ENCODE measurements at regions not wholly inside any gene's neighbourhood (a gene's known extent, or its start where the extent isn't known, plus 50 kb on each side); places are given as distances from the start of the nearest gene placed in this dataset.

GRCh38 chrX:17933856-17934255 is 72.8 kb upstream of the RAI2 start:
- Histone ChIP-seq H3K27me3 (ENCODE audit: control insufficient read depth, insufficient read depth, low read length) (no peaks in the 10 kb centered on the region), H2BK120ac (ENCODE audit: low read depth, low read length) (no peak overlapping the region), H3K9me3 (ENCODE audit: control insufficient read depth, insufficient read depth, low read length) (no peaks in the 10 kb centered on the region), H3K4ac (ENCODE audit: low read depth, low read length) (no peak overlapping the region), H3K36me3 (ENCODE audit: control insufficient read depth, insufficient read depth, low read length) (no peaks in the 10 kb centered on the region), H3K79me1 (ENCODE audit: low read depth in 1 of 2, low read length in 2 of 2) (no peaks in the 10 kb centered on the region), H3K9ac (ENCODE audit: low read depth, low read length) (no peak overlapping the region), H3K56ac (ENCODE audit: extremely low read depth, insufficient read depth, low read length) (no peak overlapping the region), H2BK5ac (ENCODE audit: low read depth, low read length, poor library complexity, severe bottlenecking) (no peak overlapping the region), H4K20me1 (ENCODE audit: insufficient read depth, low read length) (no peaks in the 10 kb centered on the region), H3K4me2 (ENCODE audit: low read depth, low read length) (no peak overlapping the region), H4K5ac (ENCODE audit: low read depth, low read length) (no peak overlapping the region), H3K14ac (replicated peaks; ENCODE audit: low read depth, low read length) (no peak overlapping the region), H2AK5ac (ENCODE audit: low read depth, low read length) (no peak overlapping the region), H2AFZ (replicated peaks; ENCODE audit: low read length, poor library complexity) (no peak overlapping the region), H2BK20ac (ENCODE audit: low read depth, low read length) (no peak overlapping the region), H3K4me3 (ENCODE audit: insufficient read depth, low read depth, low read length) (no peak overlapping the region), H2BK15ac (ENCODE audit: low read depth, low read length) (no peak overlapping the region), H3K27ac (ENCODE audit: insufficient read depth, low read length) (no peak overlapping the region), H4K91ac (ENCODE audit: insufficient read depth, low read depth, low read length) (no peak overlapping the region), H2AK9ac (replicated peaks; ENCODE audit: low read depth, low read length, poor library complexity) (no peak overlapping the region), H3K23ac (ENCODE audit: low read depth, low read length) (no peak overlapping the region), H3K18ac (ENCODE audit: low read depth, low read length) (no peak overlapping the region), H3K4me1 (ENCODE audit: control insufficient read depth, insufficient read depth, low read length) (no peaks in the 10 kb centered on the region), H3K9me1 (ENCODE audit: insufficient read depth, low read length) (no peaks in the 10 kb centered on the region), H4K8ac (ENCODE audit: low read depth in 2 of 2, low read length in 2 of 2) (no peak overlapping the region)
- dilution Hi-C loops (cut with HindIII; ENCODE audit: low sequenced_read_pairs, unreplicated experiment) (no loop called here), intact Hi-C loops (cut with micrococcal nuclease) (no loop called here), in situ Hi-C loops (cut with MboI; ENCODE audit: low sequenced_read_pairs) (no loop called here)
- DNase-seq (no peak), ATAC-seq (ENCODE audit: low read depth) (no peak)
- no TSS peak for BruUV-seq (replicated peaks)
- TF ChIP-seq CTCF (conservative IDR thresholded peaks at IDR 0.05; ENCODE audit: low read depth, low read length), result no peak
- TF ChIP-seq, protein P1, sequence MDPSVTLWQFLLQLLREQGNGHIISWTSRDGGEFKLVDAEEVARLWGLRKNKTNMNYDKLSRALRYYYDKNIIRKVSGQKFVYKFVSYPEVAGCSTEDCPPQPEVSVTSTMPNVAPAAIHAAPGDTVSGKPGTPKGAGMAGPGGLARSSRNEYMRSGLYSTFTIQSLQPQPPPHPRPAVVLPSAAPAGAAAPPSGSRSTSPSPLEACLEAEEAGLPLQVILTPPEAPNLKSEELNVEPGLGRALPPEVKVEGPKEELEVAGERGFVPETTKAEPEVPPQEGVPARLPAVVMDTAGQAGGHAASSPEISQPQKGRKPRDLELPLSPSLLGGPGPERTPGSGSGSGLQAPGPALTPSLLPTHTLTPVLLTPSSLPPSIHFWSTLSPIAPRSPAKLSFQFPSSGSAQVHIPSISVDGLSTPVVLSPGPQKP (IDR thresholded peaks at IDR 0.05; ENCODE audit: borderline replicate concordance, low read depth, low read length), result no peak
- no peak for TF ChIP-seq RFX5 (IDR thresholded peaks at IDR 0.05; ENCODE audit: low read depth, low read length)
- no peak for TF ChIP-seq USF2 (IDR thresholded peaks at IDR 0.05; ENCODE audit: low read depth, low read length)
- TF ChIP-seq RCOR1 (IDR thresholded peaks at IDR 0.05; ENCODE audit: insufficient replicate concordance, low read length), result no peak
- no peak for TF ChIP-seq MAZ (IDR thresholded peaks at IDR 0.05; ENCODE audit: borderline replicate concordance, low read depth, low read length)
- TF ChIP-seq RAD21 (IDR thresholded peaks at IDR 0.05; ENCODE audit: low read length), result no peak
- no peak for TF ChIP-seq MAFK (IDR thresholded peaks at IDR 0.05; ENCODE audit: low read depth, low read length)
- ChIA-PET POLR2A (ENCODE audit: unreplicated experiment) (no interaction called here), CTCF (no interaction called here)
- no CpG with 5 or more reads among the region's 3 CpGs for whole genome bisulfite sequencing, 2 experiments (ENCODE audit: extremely low coverage in 2 of 2, insufficient read length in 1 of 2)

All from IMR-90 (cell line).